ENCODE measurements at regions not wholly inside any gene's neighbourhood (a gene's known extent, or its start where the extent isn't known, plus 50 kb on each side); places are given as distances from the start of the nearest gene placed in this dataset.

DNA sequence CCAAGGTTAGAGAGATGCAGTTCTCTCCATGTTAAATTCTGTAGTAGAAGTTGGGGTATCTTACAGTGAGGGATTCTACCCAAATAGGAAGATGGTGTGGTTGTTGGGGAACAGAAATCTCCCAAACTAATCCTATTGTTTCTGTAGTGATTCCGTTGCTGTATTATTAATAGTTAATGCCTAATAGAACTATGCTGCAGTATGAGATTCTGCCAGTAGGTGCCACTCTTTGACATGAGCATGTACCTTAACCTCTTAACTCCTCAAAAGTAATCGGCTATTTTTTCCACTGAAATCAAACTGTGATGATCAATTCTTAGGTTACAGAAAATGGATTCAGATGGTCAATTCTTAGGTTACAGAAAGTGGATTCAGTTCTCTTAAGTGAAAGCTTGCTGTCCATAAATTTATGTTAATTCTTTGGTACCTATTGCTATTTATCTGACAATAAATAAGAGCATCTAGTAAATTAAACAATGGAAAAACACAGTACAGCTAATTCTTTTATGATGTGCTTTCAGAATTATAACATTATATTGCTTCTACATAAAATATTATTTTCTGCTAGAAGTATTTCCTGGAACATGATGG, 97.9 kb upstream of the DLX2 start:
- TF ChIP-seq, protein P1, sequence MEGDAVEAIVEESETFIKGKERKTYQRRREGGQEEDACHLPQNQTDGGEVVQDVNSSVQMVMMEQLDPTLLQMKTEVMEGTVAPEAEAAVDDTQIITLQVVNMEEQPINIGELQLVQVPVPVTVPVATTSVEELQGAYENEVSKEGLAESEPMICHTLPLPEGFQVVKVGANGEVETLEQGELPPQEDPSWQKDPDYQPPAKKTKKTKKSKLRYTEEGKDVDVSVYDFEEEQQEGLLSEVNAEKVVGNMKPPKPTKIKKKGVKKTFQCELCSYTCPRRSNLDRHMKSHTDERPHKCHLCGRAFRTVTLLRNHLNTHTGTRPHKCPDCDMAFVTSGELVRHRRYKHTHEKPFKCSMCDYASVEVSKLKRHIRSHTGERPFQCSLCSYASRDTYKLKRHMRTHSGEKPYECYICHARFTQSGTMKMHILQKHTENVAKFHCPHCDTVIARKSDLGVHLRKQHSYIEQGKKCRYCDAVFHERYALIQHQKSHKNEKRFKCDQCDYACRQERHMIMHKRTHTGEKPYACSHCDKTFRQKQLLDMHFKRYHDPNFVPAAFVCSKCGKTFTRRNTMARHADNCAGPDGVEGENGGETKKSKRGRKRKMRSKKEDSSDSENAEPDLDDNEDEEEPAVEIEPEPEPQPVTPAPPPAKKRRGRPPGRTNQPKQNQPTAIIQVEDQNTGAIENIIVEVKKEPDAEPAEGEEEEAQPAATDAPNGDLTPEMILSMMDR (IDR thresholded peaks at IDR 0.05; ENCODE audit: low read depth, low read length): peak; percentile 47
- no peak for TF ChIP-seq EZH2phosphoT487 (IDR thresholded peaks at IDR 0.05; ENCODE audit: low read depth)

Data from OCI-LY3 (cell line).